Activated T-cell treated with anti-CD3 and anti-CD28 coated beads for 4 hours (primary cell): ENCODE measurements at regions not wholly inside any gene's neighbourhood (a gene's known extent, or its start where the extent isn't known, plus 50 kb on each side); places are given as distances from the start of the nearest gene placed in this dataset.

Experiments
- DNase-seq: peaks from one replicate; pipeline ENCODE4 v3.0.0-alpha.2; 2020

GRCh38 chr13:44229371-44230030 is 144.1 kb upstream of the SERP2 start:
- DNase-seq, result no peak

GRCh38 chr13:44230071-44230470 is 143.6 kb upstream of the SERP2 start:
- DNase-seq, result no peak

- no peak for DNase-seq
Observed at GRCh38 chr13:44230736-44231135, 142.9 kb upstream of the SERP2 start.

DNA sequence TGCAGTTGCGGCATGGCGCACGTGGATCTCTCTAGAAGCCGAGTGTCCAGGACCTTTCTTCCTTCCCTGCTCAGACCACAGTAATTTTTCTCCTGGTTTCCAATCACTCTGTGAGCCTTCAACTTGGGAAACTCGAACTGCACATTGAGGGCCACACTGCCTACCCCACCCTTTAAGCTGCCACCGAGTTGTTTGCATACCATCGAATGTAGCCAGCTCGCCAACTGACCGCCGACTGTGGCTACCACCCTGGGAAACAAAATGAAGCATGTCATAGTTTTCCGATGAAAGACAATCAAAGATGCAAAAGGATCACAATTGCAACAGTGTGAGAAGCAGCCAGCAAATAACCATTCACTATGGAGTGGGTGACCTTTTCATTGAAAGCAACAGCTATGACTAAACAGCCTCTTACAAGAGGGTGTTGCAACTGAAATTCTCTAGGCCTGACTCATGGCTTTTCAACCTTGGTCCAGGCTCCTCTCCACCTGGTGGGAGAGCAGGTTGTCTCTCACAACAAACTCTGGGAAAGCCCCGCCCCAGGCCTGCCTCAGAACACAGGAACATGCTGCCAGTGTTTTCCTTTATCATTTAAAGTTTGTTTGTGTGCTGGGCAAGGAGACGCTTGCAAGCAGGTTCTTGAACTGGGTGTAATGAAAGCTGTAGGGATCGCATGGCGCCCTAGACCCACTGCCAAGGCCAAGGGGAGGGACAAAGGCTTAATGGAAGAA is 141.7 kb upstream of the SERP2 start:
- DNase-seq, result no peak

GRCh38 chr13:44232774-44233173 is 140.8 kb upstream of the SERP2 start:
- no peak for DNase-seq

GRCh38 chr13:44234566-44234965 is 139.1 kb upstream of the SERP2 start:
- DNase-seq, result no peak

- no peak for DNase-seq
Observed at GRCh38 chr13:44236370-44236769, 137.3 kb upstream of the SERP2 start.

DNA sequence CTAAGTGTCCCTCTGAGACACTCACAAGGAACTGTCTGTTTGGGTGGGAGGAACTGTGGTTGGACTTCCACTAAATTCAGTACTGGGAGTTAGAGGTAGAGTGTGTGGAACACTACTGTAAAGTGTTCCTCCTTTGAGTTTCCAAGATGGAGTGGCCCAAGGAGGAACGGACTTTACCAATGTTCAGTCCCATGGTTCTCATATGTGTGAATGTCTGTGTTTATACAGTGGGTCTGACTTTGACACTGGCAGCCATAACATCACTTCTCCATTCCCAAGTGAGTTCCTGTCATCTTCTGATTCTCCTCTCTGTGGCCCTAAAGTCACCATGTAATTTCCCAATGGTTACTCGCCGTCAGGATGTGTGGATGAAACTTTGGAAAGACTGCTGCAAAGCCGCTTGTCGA is 136.8 kb upstream of the SERP2 start:
- no peak for DNase-seq

DNA sequence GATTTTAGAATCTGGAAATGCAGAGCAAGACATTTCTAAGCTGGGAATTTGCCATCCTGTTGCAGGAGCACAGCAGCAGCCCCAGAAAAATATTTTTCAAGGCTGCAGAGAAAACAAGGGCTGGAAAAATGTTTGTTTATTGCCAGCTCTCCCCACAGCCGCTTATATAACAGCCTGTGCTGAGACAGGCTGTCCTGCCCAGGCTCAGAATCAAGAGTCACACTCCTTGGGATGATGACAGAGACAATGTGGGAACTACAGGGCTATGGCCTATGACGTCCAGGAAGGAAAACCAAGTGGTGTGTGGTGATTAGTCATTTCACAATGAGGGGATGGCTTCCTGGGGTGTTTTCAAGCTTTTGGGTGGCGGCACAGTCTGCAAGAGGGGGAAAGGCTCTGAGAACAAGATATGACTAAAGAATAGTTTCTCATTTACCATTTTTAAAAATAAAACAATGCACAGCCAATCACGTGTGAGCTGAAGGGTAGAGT is 136.3 kb upstream of the SERP2 start:
- no peak for DNase-seq

DNA sequence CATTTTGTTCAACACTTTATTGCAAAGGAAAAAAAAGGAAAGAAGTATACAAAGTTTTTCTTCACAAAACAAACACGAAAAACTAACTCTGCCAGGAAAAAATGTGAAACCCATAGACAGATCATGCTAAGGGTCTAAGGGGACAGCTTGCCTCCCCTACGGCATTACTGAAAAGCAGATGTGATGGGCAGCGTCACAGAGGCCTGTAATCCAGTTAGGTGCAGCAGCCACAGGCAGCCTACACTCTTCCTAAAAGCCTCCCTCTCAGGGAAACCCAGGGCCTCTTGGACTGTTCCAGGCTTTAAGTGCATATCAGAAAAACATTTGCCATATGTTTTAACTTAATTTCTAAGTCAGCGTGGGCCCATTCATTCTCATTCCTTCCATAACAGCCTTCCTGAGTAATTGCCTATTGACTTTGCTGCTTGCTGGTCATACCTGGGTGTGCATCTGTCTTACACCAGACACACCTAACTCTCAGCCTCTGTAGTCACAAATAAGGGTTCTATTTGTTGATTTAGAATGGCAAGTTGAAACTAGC is 135.7 kb upstream of the SERP2 start:
- DNase-seq, result no peak

DNA sequence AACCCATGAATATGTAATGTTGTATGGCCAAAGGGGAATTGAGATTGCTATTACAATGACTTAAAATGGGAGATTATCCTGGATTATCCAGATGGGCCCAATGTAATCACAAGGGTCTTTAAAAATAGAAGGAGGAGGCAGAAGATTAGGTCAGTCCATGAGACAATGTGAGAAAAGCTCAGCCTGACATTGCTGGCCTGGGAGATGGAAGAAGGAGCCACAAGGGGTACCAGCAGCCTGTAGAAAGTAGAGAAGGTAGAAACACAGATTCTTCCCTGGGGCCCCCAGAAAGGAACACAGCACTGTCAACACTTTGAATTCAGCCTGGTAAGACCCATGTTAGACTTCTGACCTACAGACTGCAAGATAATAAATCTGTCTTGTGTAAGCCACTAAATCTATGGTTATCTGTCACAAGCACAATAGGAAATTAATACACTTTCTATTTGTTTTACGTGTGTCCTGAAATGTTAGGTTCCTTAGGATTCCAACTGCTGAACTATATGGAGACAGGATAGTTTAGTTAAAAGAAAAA is 132.9 kb upstream of the SERP2 start:
- no peak for DNase-seq

DNA sequence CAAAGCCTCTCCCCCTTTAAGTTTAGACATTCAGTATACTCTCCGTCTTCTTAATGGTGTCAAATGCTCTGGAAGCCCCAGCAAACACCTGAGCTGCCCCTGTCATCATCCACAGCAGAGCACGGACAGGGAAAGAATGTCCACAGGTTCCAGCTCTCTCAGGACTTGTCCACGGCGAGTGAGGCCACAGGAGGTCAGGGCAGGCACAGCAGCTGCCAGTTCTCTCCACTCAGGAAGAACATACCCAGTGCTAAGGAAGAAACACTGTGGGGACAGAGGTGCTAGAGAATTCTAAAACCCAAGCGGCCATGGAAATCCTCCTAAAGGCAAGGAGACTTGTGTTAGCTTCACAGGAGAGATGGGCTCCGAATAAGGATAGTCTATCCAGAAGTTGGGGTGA is 132.0 kb upstream of the SERP2 start:
- no peak for DNase-seq

DNA sequence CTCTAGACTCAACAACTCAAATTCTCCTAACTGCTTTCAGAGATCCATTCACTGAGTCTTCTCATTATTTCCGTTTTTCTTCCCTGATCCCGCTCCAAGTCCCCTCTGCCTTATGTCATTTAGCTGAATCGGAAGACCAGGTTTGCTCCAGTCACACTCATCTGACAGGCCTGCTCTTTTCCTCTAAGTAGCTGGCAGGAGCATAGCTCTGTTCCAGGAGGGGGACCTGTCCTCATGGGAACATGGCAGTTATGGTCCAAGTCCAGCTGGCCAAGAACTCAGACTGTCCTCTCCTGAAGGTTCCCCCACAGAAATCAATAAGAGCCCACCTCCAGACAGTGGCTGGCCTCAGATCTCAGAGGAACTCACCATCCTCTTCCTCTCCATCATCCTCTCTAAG is 130.9 kb upstream of the SERP2 start:
- no peak for DNase-seq

DNA sequence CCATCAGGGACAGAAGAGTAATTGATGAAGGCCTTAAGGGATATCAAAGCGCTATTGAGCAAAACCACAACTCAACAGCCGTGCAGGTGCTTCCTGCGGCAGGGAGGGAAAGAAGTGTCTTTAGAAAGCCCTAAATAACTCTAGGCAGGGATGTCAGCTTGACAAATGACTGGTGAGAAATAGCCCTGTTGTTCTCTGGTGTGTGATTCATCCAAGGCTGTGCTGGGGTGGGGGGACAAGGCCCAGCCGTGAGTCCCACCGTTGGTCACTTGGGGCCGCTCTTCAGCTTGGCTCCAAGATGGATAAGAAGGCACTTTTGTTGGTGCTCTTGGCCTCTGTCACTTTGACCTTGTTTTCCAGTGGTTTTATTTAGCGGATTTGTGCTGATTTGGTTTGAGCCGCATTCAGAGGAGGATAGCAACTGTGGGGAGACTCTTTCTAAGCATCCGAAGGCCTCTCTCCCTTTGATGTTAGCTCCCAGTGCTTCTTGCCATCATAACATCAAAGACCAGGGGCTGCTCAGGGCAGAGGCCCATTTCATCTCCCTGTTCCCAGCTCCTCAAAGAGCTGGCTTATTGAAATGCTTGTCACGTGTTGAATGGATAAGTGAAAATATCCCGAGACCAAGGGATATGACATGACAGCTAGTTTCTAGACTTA is 130.3 kb upstream of the SERP2 start:
- DNase-seq, result no peak

DNA sequence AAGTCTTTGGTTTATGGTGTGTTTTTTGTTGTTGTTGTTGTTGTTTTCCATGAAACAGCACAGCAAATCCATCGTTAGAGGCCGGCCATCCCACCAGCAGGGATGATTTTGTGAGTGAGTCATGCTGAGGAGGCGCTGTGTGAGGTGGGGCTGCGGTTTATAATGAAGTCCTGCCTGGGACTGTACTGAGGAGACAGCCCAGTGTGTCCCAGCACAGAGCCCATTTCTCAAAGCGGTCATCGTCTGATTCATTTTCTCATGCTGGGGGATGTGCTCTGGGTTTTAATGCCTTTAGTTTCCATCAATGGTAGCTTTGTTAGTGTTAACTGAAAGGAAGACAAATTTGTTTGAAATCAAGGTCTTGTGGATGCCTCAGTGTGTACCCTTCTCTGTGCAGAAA is 129.3 kb upstream of the SERP2 start:
- DNase-seq, result no peak

DNA sequence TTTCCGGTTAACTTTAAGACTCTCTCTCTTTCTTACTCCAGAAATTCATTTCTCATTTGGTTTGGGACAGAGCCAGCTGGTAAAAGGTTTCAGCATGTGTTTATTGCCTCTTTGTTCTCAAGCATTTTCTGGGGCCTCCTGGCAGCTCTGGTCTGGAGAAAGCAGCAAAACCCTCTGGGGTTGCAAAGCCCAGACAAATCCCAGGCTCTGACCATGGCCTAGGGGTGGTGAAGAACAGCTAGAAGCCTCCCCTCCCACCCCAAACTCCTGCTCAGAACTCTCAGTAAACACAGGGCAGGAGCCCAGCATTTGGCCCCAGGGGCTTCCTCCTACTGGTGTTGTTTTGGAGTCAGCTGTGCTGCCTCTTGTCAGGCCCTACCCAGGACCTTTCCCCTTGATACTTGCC is 124.2 kb upstream of the SERP2 start:
- no peak for DNase-seq

DNA sequence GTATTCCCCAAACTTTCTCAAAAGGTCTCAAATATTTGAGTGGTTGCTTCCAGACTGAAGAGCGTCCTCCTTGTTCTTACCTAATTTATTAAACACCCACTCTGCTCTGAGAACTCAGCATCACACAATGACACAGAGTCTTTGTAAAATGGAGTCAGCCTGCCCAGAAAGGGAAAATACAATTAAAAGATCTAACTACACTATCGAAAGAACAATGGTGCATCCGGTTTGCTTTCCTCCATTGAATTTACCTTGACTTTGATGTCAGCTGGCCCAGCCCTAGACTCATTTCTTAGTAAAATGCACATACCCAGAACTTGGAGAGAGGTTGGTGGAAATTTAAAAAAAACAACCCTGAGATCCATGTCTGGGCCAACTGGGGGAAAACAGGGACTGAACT is 120.7 kb upstream of the SERP2 start:
- no peak for DNase-seq

GRCh38 chr13:44255771-44256364 is 117.8 kb upstream of the SERP2 start:
- DNase-seq, result no peak

DNA sequence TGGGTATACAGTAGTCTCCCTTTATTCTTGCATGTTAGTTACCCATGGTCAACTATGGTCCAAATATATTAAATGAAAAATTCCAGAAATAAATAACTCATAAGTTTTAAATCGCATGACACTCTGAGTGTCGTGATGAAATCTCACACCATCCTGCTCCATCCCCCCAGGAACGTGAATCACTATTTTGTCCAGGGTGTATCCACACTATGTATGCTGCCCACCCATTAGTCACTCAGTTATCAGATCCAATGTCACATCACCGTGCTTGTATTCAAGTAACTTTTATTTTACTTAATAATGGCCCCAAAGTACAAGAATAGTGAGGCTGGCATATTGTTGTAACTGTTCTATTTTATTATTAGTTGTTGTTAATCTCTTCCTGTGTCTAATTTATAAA is 115.8 kb upstream of the SERP2 start:
- no peak for DNase-seq

- DNase-seq, result peak; percentile 77
Observed at GRCh38 chr13:44259045-44260027, 114.3 kb upstream of the SERP2 start.

GRCh38 chr13:44260336-44260735 is 113.3 kb upstream of the SERP2 start:
- DNase-seq, result no peak
